ENCODE measurements at regions not wholly inside any gene's neighbourhood (a gene's known extent, or its start where the extent isn't known, plus 50 kb on each side); places are given as distances from the start of the nearest gene placed in this dataset.

- no peaks in the 10 kb centered on the region for H3K36me3 Mint-ChIP-seq (ENCODE audit: low read depth)
Observed at GRCh38 chr16:13554005-13554404, 365.9 kb upstream of the ERCC4 start.

DNA sequence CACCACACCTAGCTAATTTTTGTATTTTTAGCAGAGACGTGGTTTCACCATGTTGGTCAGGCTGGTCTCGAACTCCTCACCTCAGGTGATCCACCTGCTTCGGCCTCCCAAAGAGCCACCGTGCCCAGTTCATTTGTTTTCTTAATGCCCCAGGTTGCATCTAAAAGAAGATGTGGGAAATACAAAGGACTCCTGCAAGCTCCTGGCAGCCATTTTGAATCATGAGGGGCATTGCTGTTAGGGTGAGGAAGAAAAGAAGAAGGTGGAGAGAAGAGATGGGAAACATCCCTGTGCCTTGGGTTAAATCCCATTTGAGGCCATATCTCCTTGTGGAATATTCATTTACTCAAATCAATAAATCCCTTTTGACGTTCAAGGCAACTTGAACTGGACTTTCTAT is 365.3 kb upstream of the ERCC4 start:
- peaks cover 5% of the 10 kb centered on the region for H3K27me3 Mint-ChIP-seq (ENCODE audit: low read depth, poor library complexity)
- no peak overlapping the region for H3K27ac Mint-ChIP-seq
- no peak overlapping the region for H3K4me3 Mint-ChIP-seq
- H3K36me3 Mint-ChIP-seq (ENCODE audit: low read depth) = no peaks in the 10 kb centered on the region
- no peak for DNase-seq
- H3K4me1 Mint-ChIP-seq = peaks cover 11% of the 10 kb centered on the region
- no peak for TF ChIP-seq CTCF (IDR thresholded peaks at IDR 0.05)
- H3K9me3 Mint-ChIP-seq = no peaks in the 10 kb centered on the region

More at GRCh38 chr16:13554005-13554404, 365.9 kb upstream of the ERCC4 start:
- peaks cover 11% of the 10 kb centered on the region for H3K4me1 Mint-ChIP-seq
- no peak overlapping the region for H3K27ac Mint-ChIP-seq
- no peaks in the 10 kb centered on the region for H3K9me3 Mint-ChIP-seq
- H3K27me3 Mint-ChIP-seq (ENCODE audit: low read depth, poor library complexity) = peaks cover 5% of the 10 kb centered on the region
- TF ChIP-seq CTCF (IDR thresholded peaks at IDR 0.05) = no peak
- DNase-seq = no peak
- H3K4me3 Mint-ChIP-seq = no peak overlapping the region

DNA sequence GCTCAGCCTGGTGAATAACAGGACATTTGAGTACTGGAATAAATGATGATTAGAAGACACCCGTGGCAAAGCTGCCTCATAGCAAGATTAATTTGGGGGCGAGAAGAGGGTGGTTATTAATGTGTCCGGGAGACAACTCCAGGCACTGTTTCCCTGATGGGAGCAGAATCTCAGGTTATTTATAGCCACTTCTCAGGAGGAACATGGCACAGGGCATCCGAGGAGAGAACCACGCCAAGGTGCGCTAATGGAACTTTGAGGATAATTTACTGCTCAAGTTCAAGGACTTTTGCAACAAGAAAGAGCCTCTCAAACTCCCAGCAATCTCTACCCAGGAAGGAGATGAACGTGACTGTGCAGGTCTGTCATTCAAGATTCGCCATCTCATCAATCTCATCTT is 362.5 kb upstream of the ERCC4 start:
- H3K27ac Mint-ChIP-seq = no peak overlapping the region
- H3K27me3 Mint-ChIP-seq (ENCODE audit: low read depth, poor library complexity) = peaks cover 8% of the 10 kb centered on the region
- H3K36me3 Mint-ChIP-seq (ENCODE audit: low read depth) = no peaks in the 10 kb centered on the region
- no peak for DNase-seq
- H3K4me3 Mint-ChIP-seq = no peak overlapping the region
- no peaks in the 10 kb centered on the region for H3K9me3 Mint-ChIP-seq
- peaks cover 6% of the 10 kb centered on the region for H3K4me1 Mint-ChIP-seq
- no peak for TF ChIP-seq CTCF (IDR thresholded peaks at IDR 0.05)

DNA sequence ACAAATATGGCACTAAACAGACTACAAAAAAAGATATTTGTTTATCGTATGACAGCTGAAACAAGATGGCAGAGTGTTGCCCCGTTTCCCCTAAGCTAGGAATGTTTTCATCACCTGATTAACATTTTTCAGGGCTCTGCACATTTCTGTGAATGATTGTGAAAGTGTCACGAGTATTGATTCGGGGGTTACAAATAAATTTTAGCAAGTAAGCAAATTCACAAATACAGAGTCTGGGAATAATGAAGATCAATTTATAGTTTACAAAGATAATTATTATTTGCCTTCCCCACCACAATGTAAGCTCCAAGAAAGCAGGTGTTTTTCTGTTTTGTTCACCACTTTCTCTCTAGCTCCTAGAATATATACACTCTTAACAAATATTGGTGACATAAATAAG is 361.2 kb upstream of the ERCC4 start:
- H3K27ac Mint-ChIP-seq = no peak overlapping the region
- no peak for DNase-seq

DNA sequence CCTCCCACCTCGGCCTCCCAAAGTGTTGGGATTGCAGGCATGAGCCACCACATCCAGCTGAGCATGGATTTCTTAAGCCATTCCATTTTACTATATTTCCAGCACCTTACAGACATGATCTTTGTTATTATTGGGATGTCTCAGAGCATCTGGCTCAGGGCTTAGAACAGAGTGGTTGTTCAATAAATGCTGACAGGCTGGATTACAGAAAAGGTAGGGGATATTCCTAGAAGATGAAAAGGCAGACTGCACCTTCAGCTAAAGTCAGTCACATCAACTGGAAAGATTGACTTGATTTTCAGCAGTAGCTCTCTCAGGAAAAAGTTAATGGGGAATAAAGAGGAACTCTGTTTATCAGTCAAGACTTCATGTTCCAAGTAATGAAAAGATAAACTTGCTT is 360.3 kb upstream of the ERCC4 start:
- no peaks in the 10 kb centered on the region for H3K4me1 Mint-ChIP-seq
- no peak overlapping the region for H3K4me3 Mint-ChIP-seq

More for the DNA sequence above, 361.2 kb upstream of the ERCC4 start:
- Mint-ChIP-seq H3K9me3 (no peaks in the 10 kb centered on the region), H3K36me3 (ENCODE audit: low read depth) (no peaks in the 10 kb centered on the region), H3K27me3 (ENCODE audit: low read depth, poor library complexity) (peaks cover 8% of the 10 kb centered on the region), H3K4me1 (no peaks in the 10 kb centered on the region), H3K4me3 (no peak overlapping the region)
- no peak for TF ChIP-seq CTCF (IDR thresholded peaks at IDR 0.05)

More for the DNA sequence above, 360.3 kb upstream of the ERCC4 start:
- Mint-ChIP-seq H3K9me3 (no peaks in the 10 kb centered on the region), H3K27me3 (ENCODE audit: low read depth, poor library complexity) (peaks cover 8% of the 10 kb centered on the region), H3K27ac (no peak overlapping the region), H3K36me3 (ENCODE audit: low read depth) (no peaks in the 10 kb centered on the region)
- no peak for DNase-seq
- no peak for TF ChIP-seq CTCF (IDR thresholded peaks at IDR 0.05)
